ENCODE measurements at regions not wholly inside any gene's neighbourhood (a gene's known extent, or its start where the extent isn't known, plus 50 kb on each side); places are given as distances from the start of the nearest gene placed in this dataset.

GRCh38 chr6:155676346-155676745 lies 220.7 kb upstream of the NOX3 start:
- DNase-seq (ENCODE audit: low read depth), result no peak
- H3K4me3 ChIP-seq (ENCODE audit: low read depth, low read length), result no peak overlapping the region
- TF ChIP-seq, protein P1, sequence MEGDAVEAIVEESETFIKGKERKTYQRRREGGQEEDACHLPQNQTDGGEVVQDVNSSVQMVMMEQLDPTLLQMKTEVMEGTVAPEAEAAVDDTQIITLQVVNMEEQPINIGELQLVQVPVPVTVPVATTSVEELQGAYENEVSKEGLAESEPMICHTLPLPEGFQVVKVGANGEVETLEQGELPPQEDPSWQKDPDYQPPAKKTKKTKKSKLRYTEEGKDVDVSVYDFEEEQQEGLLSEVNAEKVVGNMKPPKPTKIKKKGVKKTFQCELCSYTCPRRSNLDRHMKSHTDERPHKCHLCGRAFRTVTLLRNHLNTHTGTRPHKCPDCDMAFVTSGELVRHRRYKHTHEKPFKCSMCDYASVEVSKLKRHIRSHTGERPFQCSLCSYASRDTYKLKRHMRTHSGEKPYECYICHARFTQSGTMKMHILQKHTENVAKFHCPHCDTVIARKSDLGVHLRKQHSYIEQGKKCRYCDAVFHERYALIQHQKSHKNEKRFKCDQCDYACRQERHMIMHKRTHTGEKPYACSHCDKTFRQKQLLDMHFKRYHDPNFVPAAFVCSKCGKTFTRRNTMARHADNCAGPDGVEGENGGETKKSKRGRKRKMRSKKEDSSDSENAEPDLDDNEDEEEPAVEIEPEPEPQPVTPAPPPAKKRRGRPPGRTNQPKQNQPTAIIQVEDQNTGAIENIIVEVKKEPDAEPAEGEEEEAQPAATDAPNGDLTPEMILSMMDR (IDR thresholded peaks at IDR 0.05; ENCODE audit: insufficient read depth, low read length, poor library complexity, severe bottlenecking), result no peak
- H3K27me3 ChIP-seq (ENCODE audit: control insufficient read depth, insufficient read depth, low read length), result no peaks in the 10 kb centered on the region
- no peaks in the 10 kb centered on the region for H3K36me3 ChIP-seq (ENCODE audit: control insufficient read depth, insufficient read depth, low read length)

GRCh38 chr6:155670655-155671054 lies 215.0 kb upstream of the NOX3 start:
- no peak for DNase-seq (ENCODE audit: low read depth)
- TF ChIP-seq, protein P1 (IDR thresholded peaks at IDR 0.05; ENCODE audit: insufficient read depth, low read length, poor library complexity, severe bottlenecking), result no peak
- no peaks in the 10 kb centered on the region for H3K27me3 ChIP-seq (ENCODE audit: control insufficient read depth, insufficient read depth, low read length)
- no peak overlapping the region for H3K4me3 ChIP-seq (ENCODE audit: low read depth, low read length)
- H3K36me3 ChIP-seq (ENCODE audit: control insufficient read depth, insufficient read depth, low read length), result no peaks in the 10 kb centered on the region

DNA sequence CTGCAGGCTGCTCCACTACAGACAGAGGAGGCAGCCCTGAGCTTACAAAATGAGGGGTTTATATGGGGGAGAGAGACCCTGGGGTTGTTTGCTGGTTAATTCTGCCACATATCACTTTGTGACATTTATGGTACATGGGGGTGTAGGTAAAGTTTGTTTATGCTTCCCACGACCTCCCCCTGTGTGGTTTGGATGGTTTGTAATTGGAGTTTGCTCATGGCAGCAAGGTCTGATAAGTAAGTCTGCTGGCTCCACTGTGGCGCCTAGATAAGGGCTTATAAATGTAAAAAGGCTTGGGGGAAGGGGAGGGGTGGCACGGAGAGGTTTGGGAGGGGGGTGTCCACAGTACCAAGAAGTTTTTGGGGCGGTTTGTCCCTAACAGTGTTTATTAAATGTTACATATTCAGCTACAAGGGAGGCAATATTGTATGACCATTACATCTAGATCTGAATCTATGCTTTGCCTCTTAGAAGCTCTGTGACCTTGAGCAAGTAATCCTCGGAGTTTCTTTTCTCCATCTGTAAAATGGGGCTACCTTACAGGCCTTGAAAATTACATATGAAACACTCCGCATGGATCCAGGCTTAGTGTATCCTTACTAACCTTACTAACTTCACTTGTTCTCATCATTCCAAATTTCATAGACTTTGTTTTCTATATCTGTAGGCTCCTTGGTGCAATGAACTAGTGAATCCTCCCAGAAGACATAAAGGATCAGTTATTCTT lies 204.8 kb upstream of the NOX3 start:
- Histone ChIP-seq H3K27me3 (ENCODE audit: control insufficient read depth, insufficient read depth, low read length) (no peaks in the 10 kb centered on the region), H3K4me3 (ENCODE audit: low read depth, low read length) (no peak overlapping the region), H3K36me3 (ENCODE audit: control insufficient read depth, insufficient read depth, low read length) (no peaks in the 10 kb centered on the region)
- no peak for DNase-seq (ENCODE audit: low read depth)
- TF ChIP-seq, protein P1 (IDR thresholded peaks at IDR 0.05; ENCODE audit: insufficient read depth, low read length, poor library complexity, severe bottlenecking), result no peak

GRCh38 chr6:155656024-155656423 lies 200.4 kb upstream of the NOX3 start:
- TF ChIP-seq, protein P1 (IDR thresholded peaks at IDR 0.05; ENCODE audit: insufficient read depth, low read length, poor library complexity, severe bottlenecking), result no peak
- Histone ChIP-seq H3K27me3 (ENCODE audit: control insufficient read depth, insufficient read depth, low read length) (no peaks in the 10 kb centered on the region), H3K36me3 (ENCODE audit: control insufficient read depth, insufficient read depth, low read length) (no peaks in the 10 kb centered on the region), H3K4me3 (ENCODE audit: low read depth, low read length) (no peak overlapping the region)
- no peak for DNase-seq (ENCODE audit: low read depth)

- no peaks in the 10 kb centered on the region for H3K27me3 ChIP-seq (ENCODE audit: control insufficient read depth, insufficient read depth, low read length)
- no peak for DNase-seq (ENCODE audit: low read depth)
- H3K36me3 ChIP-seq (ENCODE audit: control insufficient read depth, insufficient read depth, low read length), result no peaks in the 10 kb centered on the region
- no peak overlapping the region for H3K4me3 ChIP-seq (ENCODE audit: low read depth, low read length)
- TF ChIP-seq, protein P1 (IDR thresholded peaks at IDR 0.05; ENCODE audit: insufficient read depth, low read length, poor library complexity, severe bottlenecking), result no peak
Measured at GRCh38 chr6:155654474-155654873, 198.8 kb upstream of the NOX3 start.

- TF ChIP-seq, protein P1 (IDR thresholded peaks at IDR 0.05; ENCODE audit: insufficient read depth, low read length, poor library complexity, severe bottlenecking), result no peak
Measured at GRCh38 chr6:155648301-155648700, 192.7 kb upstream of the NOX3 start.

More at GRCh38 chr6:155648301-155648700, 192.7 kb upstream of the NOX3 start:
- no peak for DNase-seq (ENCODE audit: low read depth)
- Histone ChIP-seq H3K27me3 (ENCODE audit: control insufficient read depth, insufficient read depth, low read length) (no peaks in the 10 kb centered on the region), H3K4me3 (ENCODE audit: low read depth, low read length) (no peak overlapping the region), H3K36me3 (ENCODE audit: control insufficient read depth, insufficient read depth, low read length) (no peaks in the 10 kb centered on the region)
